DOHH2 (cell line): ENCODE measurements at regions not wholly inside any gene's neighbourhood (a gene's known extent, or its start where the extent isn't known, plus 50 kb on each side); places are given as distances from the start of the nearest gene placed in this dataset.

Source experiments
- EZH2phosphoT487 ChIP-seq: fragments of 200-600 bp; sonication (generic); IDR thresholded peaks from 2 replicates; pipeline ENCODE4 v1.6.1; 2017; ENCODE audit warnings: borderline replicate concordance, mild to moderate bottlenecking, antibody characterized with exemption, low read length, moderate library complexity, mixed read lengths
- TF ChIP-seq, protein P1 (sequence below): fragments of 200-600 bp; sonication (generic); IDR thresholded peaks from one replicate; pipeline ENCODE4 v1.5.1; 2014; ENCODE audit warnings: antibody characterized with exemption, mild to moderate bottlenecking, low read depth, low read length; ENCODE audit not compliant: poor library complexity, severe bottlenecking

DNA sequence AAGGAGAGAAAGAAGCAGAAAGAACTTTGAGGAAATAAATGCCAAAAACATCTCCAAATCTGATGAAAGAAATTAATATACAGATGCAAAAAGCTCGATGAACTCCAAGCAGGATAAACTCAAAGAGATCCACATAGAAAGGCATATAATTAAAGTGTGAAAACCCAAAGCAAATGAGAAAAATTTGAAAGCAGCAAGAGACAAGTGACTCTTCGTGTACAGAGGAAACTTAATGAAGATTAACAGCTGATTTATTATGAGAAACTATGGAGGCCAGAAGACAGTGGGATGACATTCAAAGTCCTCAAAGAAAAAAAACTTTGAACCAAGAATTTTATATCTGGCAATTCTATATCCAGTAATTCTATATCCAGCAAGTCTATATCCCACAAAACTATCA lies 163.0 kb upstream of the TMCC3 start:
- TF ChIP-seq, protein P1, sequence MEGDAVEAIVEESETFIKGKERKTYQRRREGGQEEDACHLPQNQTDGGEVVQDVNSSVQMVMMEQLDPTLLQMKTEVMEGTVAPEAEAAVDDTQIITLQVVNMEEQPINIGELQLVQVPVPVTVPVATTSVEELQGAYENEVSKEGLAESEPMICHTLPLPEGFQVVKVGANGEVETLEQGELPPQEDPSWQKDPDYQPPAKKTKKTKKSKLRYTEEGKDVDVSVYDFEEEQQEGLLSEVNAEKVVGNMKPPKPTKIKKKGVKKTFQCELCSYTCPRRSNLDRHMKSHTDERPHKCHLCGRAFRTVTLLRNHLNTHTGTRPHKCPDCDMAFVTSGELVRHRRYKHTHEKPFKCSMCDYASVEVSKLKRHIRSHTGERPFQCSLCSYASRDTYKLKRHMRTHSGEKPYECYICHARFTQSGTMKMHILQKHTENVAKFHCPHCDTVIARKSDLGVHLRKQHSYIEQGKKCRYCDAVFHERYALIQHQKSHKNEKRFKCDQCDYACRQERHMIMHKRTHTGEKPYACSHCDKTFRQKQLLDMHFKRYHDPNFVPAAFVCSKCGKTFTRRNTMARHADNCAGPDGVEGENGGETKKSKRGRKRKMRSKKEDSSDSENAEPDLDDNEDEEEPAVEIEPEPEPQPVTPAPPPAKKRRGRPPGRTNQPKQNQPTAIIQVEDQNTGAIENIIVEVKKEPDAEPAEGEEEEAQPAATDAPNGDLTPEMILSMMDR: no peak
- TF ChIP-seq EZH2phosphoT487: no peak
